ENCODE measurements at regions not wholly inside any gene's neighbourhood (a gene's known extent, or its start where the extent isn't known, plus 50 kb on each side); places are given as distances from the start of the nearest gene placed in this dataset.
A peak's percentile ranks its signal among the peaks of the same experiment; 100 is the strongest.

DNA sequence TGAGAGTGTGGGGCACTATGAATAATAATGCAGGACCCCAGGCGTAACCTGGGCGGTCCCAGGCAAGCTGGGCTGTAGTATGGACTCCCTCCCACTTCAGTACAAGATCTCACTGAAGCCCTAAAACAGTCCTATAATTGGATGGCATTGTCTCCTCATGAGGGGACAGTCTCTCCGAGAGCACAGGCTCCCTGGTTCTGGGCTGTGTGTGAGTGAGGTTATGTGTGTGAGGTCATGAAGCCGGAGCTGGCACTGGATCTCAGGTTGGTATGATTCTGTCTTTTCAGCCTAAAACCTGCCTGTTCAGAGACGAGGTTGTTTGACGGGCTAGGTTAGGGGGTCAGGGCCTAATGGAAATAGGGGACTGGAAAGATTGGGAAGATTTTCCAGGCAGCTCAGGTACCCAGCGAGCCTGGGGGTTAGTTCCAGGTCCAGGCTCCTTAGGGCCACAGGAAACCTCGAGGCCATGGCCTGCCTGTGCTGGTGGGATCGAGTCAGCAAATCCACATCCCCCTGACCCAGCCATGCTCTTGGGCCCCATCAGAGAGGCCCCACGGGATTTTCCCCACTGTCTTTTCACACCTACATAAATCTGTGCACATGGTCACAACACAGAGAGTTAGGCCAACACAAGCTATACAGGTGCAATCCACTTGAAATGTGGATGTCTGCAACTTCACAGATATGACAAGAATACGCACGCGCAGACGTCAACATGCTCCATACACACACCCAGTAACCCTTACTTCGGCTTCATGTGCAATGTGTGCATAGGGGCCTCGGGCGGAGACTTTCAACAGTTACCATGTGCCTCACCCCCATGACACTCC is 94.8 kb downstream of the INHBB start:
- DNase-seq (ENCODE audit: low read depth): no peak

DNA sequence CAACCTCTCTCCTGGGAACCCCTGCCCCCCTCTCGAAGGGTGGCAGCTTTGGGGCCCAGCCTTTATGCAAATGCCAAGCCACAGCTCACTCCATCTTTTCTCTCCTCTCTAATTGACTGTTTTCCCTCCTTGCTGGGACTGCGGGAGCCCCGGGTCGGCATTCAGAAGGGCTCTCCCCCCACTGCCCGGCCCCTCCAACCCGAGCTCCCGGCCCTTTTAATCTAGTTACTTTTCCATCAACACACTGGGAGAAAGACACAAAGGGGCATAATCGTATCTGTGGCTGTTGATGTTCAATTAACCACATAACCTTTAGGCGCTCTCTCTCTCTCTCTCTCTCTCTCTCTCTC is 95.4 kb downstream of the INHBB start:
- no peak for DNase-seq (ENCODE audit: low read depth)

DNA sequence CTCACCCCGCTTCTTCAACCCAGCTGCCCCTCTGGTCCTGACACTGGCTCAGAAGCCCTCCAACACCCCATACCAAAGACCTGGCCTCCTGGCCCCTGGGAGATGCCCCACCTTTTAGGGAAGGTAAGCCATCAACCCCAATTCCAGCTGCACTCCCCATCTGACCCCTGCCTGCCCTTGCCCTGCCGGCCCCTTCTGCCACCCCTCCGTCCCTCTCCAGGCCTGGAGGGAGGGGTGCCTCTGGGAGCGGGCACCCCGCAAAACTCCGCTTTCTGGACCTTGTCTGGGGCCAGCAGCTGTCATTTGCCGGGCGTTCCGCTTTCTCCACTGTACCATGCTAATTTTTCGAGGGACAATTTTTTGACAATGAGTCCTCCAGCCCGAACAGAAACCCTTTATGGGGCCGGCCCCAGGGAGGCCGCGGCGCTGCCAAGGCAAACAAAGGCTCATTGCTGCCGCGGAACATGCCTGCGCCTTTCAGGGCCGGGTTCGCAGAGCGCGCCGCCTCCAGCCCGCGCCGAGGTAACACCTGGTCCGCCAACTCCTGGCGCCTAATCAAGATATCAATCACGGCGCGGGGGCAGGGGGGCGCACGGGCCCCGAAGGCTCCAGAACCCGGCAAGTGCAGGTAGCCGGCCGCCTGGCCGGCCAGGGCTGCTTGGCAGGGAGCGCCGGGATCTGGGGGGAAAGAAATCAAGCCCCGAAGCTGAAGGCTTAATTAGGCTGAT is 96.0 kb downstream of the INHBB start:
- DNase-seq (ENCODE audit: low read depth): no peak

DNA sequence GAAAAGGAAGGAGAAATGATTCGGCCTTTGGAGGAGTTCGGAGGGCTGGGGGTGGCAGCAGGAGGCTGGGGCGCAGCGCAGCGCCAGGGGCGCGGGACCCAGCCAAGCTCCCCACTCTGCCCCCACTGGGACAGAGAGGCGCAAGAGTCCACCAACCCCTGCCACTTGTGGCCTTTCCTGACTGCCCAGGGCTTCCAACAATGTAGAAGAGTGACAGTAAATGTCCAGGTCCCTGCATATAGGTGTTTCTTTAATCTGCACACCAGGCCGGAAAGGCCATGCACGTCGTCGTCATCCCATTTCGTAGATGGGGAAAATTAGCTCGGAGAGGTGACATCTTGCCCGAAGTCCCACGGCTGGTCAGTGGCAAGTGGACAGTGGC is 96.6 kb downstream of the INHBB start:
- DNase-seq (ENCODE audit: low read depth): no peak

DNA sequence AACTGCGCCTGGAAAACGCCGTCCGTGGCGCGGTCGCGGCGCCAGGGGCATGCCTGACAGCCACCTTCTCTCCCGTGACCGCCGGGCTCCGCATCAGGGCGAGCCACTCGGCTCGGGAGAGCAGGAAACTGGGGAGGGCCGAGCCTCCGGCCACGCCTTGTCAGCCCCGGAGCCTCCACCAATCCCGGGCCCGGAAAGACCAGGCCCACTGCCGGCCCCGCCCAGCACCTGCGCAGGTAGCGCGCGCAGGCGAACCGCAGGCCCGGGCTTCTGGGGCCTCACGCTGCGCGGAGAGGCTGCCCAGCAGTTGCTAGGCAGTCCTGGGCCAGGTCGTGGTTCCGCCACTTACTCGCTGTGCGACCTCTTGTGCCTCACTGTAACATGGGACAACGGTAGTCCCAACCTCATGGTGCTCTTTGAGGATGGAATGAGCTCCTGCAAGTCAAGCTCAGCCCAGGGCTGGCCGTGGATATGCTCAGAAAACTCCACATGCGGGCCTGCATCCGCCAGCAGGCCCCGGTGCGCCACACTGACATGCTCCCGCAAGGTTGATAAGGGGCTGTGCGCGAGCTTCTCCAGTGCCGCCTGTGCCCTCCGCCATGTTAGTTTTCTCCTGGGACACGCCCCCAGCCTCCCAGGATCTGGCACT is 97.1 kb downstream of the INHBB start:
- DNase-seq (ENCODE audit: low read depth): no peak

DNA sequence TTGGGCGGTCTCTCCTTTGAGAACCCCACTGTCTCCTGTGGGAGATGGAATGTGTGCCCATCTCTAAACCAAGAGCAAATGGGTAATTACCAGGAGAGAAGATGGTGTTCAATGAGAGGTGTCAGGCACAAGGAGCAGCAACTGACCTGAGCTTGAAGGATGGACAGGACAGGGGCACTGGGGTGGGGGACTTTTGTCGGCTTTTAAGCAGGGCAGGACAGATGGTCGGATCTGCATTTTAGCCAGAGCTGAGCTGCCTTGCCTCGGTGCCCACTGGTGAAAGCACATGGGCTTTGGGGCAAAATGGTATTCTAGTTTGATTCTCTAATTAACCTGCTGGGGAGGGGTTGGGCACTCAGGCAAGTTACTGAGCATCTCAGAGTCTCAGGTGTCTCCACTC is 98.0 kb downstream of the INHBB start:
- no peak for DNase-seq (ENCODE audit: low read depth)

DNA sequence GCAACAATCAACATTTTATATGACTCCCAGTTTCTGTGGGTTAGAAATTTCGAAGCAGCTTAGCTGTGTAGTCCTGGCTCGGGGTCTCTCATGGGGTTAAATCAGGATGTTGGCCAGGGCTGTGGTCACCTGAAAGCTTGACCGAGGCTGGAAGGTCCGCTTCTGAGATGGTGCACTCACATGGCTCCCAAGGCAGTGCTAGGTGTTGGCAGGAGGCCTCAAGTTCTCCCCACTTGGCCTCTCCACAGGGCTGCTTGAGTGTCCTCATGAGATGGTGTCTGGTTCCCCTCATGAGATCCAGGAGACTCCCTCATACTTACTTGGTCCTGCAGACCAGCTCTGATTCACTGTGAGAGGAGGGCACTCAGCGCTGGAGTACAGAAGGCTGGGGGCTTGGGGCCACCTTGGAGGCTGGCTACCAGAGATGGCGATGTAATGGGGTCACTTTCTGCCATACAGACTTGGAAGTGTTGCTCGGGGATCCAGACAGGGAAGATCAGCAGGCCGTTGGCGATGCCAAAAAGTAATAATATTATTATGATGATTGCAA is 98.8 kb downstream of the INHBB start:
- DNase-seq (ENCODE audit: low read depth): no peak

DNA sequence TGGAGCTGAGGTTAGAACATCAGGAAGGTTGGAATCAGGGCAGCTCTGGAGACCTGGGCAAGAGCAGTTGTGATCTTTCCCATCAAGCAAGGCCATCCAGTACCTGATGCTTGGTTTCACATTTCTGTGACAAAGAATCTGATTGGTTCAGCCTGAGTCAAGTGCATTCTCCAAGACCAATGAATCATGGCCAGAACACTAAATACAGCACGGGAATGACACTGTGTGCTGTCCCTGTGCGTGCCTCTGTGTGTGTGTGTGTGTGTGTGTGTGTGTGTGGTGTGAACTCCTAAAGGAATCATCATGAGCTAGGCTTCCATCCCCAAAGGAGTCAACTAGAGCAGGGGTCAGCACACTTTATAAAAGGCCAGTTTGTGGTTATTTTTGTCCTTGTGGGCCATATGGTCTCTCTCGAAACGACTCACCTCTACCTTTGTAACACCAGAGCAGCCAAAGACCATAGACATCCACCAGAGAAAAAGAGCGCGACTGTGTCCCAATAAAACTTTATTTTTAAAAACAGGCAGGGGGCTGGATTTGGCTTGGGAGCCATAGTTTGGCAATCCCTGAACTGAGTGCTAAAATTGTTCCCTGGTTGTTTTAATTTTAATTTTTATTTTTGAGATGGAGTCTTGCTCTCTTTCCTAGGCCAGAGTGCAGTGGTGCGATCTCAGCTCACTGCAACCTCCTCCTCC is 99.7 kb downstream of the INHBB start:
- no peak for DNase-seq (ENCODE audit: low read depth)

DNA sequence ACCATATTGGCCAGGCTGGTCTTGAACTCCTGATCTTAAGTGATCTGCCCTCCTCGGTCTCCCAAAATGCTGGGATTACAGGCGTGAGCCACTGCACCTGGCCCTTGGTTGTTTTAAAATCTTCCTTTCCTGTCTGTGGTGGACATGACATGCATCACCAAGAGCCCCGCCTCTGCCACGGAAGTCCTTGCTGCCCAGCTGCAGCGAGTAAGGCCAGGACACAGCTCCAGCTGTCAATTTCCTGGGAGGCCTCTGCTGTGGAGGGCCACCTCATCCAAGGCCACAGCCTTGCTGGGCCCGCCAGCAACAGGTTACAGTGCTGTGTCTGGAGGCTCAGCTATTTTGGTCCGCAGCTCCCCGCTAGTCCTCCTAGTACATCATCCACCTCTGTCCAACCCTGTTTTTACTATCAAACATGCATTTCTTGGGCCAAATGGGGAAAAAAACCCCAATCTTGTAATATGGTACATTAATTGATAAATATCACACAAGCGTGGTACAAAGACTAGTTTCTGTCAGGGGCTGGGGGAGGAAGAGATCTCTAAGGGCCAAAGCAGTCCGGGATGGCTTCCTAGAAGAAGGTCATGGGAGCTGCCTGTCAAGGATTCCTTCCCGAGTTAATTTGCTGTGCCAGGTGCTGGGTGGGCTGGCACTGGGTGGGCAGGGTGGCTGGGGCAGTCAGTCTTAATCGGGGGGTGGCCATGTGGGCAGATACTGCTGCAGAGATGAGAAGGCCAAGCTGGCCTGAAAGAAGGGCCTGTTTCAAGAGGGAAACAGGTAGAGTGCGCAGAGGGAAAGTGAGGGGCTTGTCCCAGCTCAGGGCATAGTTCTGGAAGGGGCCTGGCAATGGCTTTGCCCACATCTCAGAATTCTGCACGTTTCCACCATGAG is 100.5 kb downstream of the INHBB start:
- no peak for DNase-seq (ENCODE audit: low read depth)

DNA sequence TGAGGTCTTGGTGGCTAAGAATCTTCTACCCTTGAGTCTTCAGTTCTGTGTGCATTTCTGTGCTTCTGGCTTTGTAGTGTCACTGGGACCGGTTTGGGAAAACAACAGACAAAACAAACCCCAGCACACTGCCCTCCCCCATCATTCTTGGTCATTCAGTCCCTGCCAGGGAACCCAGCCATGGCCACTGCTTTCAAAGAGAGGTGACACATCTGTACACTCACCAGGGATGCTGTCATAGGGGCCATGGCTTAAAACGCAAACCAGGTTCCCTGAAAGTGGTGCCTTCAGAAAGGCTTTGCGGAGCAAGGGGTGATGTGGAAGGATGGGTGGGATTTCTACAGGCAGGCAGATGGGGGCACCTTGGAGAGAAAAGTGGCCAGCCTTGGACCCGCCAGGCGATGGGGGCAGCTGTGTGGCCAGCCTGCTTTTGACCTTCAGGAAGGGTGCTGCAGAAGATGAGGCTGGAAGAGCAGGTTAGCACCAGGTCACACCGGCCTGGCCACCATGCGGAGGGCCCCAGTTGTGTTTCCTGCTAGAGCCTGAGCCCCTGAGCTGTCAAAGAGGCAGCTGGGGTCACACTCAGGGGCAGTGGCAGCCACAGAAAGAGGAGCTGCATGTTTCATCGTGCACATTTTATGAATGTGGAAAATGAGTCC is 101.3 kb downstream of the INHBB start:
- DNase-seq (ENCODE audit: low read depth): no peak

DNA sequence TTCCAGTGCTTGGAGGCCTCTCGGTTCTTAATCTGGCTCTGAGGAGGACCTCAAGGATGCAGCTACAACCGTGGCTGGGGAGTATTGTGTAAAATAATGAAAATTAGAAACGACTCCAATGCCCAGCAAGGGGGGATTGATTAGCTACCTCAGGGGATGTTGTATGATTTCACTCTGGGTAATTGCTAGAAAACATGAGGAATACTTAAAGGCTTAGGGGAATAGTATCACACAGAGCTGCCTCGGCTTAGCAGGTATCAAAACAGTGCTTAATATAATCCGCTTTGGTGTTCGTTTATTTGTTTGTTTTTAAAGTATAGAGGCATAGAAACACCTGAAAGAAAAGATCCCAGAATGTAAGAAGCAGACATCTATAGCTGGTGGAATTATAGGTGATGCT is 102.5 kb downstream of the INHBB start:
- no peak for DNase-seq (ENCODE audit: low read depth)

DNA sequence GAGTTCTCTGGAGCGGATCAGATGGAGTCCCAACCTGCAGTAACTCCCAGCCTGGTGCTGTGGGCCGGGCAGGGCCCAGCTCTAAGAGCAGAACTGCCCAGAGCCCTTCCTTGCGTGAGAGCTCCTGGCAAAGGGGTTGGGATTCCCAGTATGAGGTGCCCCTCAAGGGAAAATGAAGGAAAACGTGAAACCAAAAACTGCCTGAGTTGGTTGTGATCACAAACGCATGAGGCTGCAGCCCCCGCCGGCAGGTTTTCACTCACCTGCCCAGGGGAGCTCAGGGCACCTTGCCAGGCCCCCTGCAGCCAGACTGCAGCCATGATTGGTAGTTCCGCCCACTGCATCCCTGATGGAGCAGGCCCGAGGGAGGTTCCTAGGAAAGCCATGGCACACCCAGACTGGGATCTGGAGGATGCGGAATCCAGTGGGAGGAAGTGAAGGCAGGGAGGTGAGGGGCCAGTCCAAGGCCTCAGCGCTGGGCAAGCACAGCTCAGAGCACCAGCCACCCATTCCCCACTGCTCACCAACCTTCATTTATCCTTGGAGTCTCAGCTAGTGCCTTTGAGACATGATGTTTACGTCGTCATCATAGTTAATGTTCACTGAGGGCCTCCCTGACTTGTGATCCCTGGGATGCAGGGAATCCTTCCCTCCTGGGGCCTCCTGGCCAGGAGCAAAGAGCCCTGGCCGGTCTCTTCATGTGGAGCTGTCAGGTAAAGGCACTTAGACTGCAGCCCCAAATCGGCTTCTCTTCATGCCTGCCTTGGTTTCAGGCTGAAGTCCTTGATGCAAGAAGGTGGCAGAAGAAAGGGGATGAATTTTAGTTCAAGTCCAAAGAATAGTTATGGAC is 103.2 kb downstream of the INHBB start:
- no peak for DNase-seq (ENCODE audit: low read depth)

DNA sequence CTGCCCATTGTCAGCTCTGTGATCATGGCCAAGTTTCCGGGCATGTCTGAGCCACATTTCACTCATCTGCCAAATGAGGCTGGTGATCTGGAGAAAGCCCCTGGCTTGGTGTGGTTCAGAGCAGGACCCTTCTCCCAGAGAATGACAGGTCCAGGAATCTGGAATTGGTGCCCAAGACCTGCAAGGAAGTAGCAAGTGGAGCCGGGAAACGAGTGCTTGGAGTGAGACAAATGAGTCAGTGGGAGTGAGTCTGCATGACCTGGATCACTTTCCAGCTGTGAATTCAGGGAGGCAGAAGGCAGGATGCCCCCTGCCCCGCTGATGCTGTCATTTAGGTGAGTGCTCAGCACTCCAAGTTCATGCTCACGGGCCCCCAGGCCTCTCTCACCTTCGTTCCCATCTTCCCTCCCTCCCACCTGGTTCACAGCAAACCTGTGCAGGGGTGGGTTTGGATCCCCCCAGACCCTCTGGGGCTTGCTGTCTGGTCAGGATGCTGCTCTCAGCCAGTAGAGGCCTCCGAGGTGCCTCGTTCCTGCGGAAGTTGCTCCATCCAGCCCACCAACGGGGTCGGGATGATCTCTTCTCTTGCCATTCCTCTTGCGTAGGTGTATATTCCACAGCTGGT is 104.4 kb downstream of the INHBB start:
- DNase-seq (ENCODE audit: low read depth): no peak

DNA sequence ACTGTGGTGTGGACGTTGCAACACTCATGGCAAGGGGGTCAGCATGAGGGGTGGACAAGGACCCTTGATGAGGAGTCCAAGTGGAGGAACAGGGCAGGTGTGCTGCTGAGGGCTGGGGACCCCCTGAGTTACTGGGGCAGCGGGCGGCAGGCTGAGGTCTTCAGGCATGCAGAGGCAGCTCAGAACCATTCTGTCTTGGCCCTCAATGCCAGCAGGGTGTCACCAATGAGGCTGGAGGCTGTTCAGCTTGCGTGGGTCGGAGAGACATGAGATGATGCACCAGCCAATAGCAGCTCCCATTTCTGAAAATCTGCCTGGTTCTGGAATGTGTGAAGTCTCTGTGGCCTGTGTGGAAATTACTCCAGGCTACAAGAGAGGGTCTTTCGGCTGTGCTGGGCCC is 105.4 kb downstream of the INHBB start:
- no peak for DNase-seq (ENCODE audit: low read depth)

DNA sequence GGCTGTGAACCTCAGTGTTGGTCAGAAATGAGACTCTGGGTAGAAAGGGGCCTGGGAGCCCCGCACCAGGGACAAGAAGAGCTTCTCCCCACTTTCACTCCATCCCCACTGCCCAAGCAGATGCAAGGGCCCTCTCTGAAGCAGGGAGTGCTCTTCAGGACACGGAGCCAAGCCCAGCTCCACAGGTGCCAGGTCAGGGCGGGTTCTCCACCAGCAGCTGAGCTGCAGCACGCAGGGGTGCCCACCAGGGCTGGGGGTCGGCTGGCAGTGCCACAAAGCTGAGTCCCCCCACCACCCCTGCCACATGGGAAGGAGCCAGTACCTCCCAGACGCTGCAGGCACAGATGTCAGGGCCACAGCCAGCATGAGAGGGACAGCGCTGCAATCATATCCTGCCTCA is 106.2 kb downstream of the INHBB start:
- no peak for DNase-seq (ENCODE audit: low read depth)

DNA sequence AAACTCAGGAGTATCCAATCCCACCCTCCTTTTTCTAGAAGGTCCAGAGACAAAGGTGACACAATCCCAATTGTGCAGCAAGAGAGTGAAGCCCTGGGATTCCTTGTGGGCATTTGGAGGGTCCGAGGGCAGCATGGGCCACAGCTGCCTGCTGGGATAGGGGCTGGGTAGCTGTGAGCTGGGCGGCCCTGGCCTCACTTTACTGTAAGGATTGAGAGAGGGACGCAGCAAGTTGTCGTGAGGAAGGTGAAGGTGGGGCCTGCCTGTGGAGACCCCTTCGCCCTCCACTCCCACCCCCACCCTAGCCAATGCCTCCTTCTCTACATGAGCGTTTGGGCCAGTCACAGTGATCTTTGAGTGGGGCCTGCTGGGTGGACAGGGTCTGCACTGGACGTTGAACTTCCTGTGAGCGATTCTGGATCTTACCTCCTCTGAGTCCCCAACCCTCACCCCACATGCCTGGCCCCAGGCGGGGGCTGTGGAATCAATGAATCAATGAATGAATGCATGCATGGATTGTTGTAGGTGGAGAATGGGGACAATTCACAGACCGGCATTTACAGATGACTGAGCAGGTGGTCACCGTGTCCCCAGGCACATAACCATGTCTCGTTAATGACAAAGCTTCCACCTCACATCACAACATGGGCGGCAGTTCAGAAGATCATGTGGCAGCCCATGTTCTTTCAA is 107.2 kb downstream of the INHBB start:
- no peak for DNase-seq (ENCODE audit: low read depth)

DNA sequence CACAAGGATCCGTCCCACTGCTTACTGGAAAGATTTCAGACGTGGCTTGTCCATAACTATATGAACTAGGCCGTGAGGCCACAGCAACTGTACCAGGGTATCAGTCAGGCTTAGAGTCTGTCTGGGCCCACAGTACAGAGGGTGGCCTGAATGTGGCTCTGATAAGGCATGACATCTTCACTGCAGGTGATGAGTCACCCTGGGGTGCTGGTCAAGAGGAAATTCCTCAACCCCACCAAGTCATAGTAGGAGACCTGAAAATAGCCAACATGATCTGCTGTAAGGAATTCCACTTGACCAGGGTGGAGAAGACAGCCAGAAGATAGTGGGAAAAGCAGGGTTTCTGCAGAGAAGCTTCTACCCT is 107.7 kb downstream of the INHBB start:
- DNase-seq (ENCODE audit: low read depth): peak; percentile 66

DNA sequence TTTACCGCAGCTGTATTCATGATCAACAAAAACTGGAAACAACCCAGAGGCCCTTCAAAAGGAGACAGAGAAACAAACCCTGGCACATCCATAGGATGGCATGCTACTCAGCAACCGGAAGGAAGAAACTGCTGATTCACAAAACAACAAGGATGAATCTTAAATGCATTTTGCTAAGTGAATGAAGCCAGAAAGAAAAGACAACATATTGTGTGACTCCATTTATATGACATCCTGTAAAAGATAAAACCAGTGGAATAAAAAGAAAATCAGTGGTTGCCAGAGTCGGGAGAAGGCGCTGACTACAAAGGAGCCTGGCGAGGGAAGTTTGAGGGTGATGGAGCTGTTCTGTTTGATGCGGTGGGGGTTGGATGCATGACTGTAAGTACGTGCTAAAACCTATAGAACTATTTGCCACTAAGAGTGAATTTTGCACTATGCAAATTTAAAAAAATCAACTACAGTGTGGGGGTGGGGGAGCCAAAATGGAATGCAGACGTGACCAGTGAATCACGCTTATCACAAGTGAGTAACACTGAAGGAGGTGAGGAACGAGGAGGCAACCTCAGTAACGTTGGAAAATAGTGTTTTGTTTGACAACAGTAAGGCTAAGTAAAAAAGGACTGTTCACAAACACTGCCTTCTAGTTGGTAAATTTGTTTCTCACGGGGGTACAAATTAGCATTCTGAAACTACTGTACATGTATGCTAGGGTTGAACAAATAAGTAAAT is 108.9 kb downstream of the INHBB start:
- peak; percentile 89 for DNase-seq (ENCODE audit: low read depth)

All from amniotic epithelial cell (primary cell).